C4-2B (cell line): ENCODE measurements at regions not wholly inside any gene's neighbourhood (a gene's known extent, or its start where the extent isn't known, plus 50 kb on each side); places are given as distances from the start of the nearest gene placed in this dataset.

ENCODE experiments used
- CTCF ChIP-seq: fragments of 450-650 bp; conservative IDR thresholded peaks from 2 replicates; pipeline ENCODE4 v1.5.1; 2017; ENCODE audit warnings: mild to moderate bottlenecking
- ZFX ChIP-seq: fragments of 450-650 bp; IDR thresholded peaks from 2 replicates; pipeline ENCODE4 v1.6.1; 2017

- TF ChIP-seq CTCF (no peak), ZFX (no peak)
These were observed 56.4 kb upstream of the IER5L start for GRCh38 chr9:129234491-129234890.
